ENCODE measurements at regions not wholly inside any gene's neighbourhood (a gene's known extent, or its start where the extent isn't known, plus 50 kb on each side); places are given as distances from the start of the nearest gene placed in this dataset.
"Not testable (repeated sequence)": the region's sequence is repeated elsewhere in the genome, so short reads cannot be mapped to it uniquely, and the experiment has no call there.

GRCh38 chr14:83974647-83975163, 1555.2 kb upstream of the FLRT2 start:
- Histone ChIP-seq H3K9me3 (no peaks in the 10 kb centered on the region), H3K4me3 (no peak overlapping the region), H3K36me3 (no peaks in the 10 kb centered on the region), H3K27ac (no peak overlapping the region), H3K4me1 (peaks cover 0 to 5% (median 1%) of the 10 kb centered on the region in 4 donors), H3K27me3 (no peaks in the 10 kb centered on the region)
- intact Hi-C loops (cut with DNase I; ENCODE audit: low total_unique reads) (no loop called here), in situ Hi-C loops (cut with MboI; ENCODE audit: low pct_ligation_motif_present in 1 of 4, low pct_unique_long_range_greater_than_20kb in 1 of 4, low sequenced_read_pairs in 3 of 4) (no loop called here)
- TF ChIP-seq POLR2A (IDR thresholded peaks at IDR 0.05) (no peak), EP300 (IDR thresholded peaks at IDR 0.05; ENCODE audit: low read depth) (no peak), POLR2AphosphoS5 (IDR thresholded peaks at IDR 0.05) (no peak), CTCF (IDR thresholded peaks at IDR 0.05) (no peak)
- DNase-seq = no peak
- 65 to 67% methylated on average over 5 of the region's 5 CpGs for WGBS, 2 donors (ENCODE audit: low coverage in 1 of 2)

GRCh38 chr14:83975435-83975834, 1554.5 kb upstream of the FLRT2 start:
- peak overlapping the region in 1 of 4 donors; percentile 10 for H3K27ac ChIP-seq
- in situ Hi-C loops (cut with MboI; ENCODE audit: low pct_ligation_motif_present in 1 of 4, low pct_unique_long_range_greater_than_20kb in 1 of 4, low sequenced_read_pairs in 3 of 4) (no loop called here), intact Hi-C loops (cut with DNase I; ENCODE audit: low total_unique reads) (no loop called here)
- H3K4me1 ChIP-seq = peaks cover 0 to 5% (median 1%) of the 10 kb centered on the region in 4 donors
- 45 to 56% methylated on average over 2 of the region's 2 CpGs for WGBS, 2 donors (ENCODE audit: low coverage in 1 of 2)
- TF ChIP-seq POLR2AphosphoS5 (IDR thresholded peaks at IDR 0.05) = no peak
- no peak for TF ChIP-seq CTCF (IDR thresholded peaks at IDR 0.05)
- no peak for TF ChIP-seq POLR2A (IDR thresholded peaks at IDR 0.05)
- TF ChIP-seq EP300 (IDR thresholded peaks at IDR 0.05; ENCODE audit: low read depth) = no peak
- no peak for DNase-seq
- no peaks in the 10 kb centered on the region for H3K9me3 ChIP-seq
- no peaks in the 10 kb centered on the region for H3K27me3 ChIP-seq
- no peaks in the 10 kb centered on the region for H3K36me3 ChIP-seq
- H3K4me3 ChIP-seq = no peak overlapping the region

- Histone ChIP-seq H3K27me3 (no peaks in the 10 kb centered on the region), H3K4me1 (peaks cover 0 to 5% (median 1%) of the 10 kb centered on the region in 4 donors), H3K36me3 (no peaks in the 10 kb centered on the region), H3K27ac (peak overlapping the region in 3 of 4 donors; percentile 9 to 10 (median 10)), H3K4me3 (no peak overlapping the region), H3K9me3 (no peaks in the 10 kb centered on the region)
- in situ Hi-C loops (cut with MboI; ENCODE audit: low pct_ligation_motif_present in 1 of 4, low pct_unique_long_range_greater_than_20kb in 1 of 4, low sequenced_read_pairs in 3 of 4) = no loop called here
- no peak for DNase-seq
- WGBS, 2 donors (ENCODE audit: low coverage in 1 of 2) = 25 to 56% methylated on average over 2 to 7 of the region's 7 CpGs
- TF ChIP-seq POLR2A (IDR thresholded peaks at IDR 0.05) (no peak), EP300 (IDR thresholded peaks at IDR 0.05; ENCODE audit: low read depth) (no peak), CTCF (IDR thresholded peaks at IDR 0.05) (no peak), POLR2AphosphoS5 (IDR thresholded peaks at IDR 0.05) (peak; percentile 64 to 82 (median 74))
- intact Hi-C loops (cut with DNase I; ENCODE audit: low total_unique reads) = no loop called here
Observed at GRCh38 chr14:83975841-83976770, 1553.8 kb upstream of the FLRT2 start.

GRCh38 chr14:83977583-83977982, 1552.4 kb upstream of the FLRT2 start:
- 52 to 77% methylated on average over 5 of the region's 5 CpGs for WGBS, 2 donors (ENCODE audit: low coverage in 1 of 2)
- Histone ChIP-seq H3K27me3 (no peaks in the 10 kb centered on the region), H3K9me3 (no peaks in the 10 kb centered on the region), H3K27ac (no peak overlapping the region), H3K4me1 (peaks cover 0 to 5% (median 1%) of the 10 kb centered on the region in 4 donors), H3K36me3 (no peaks in the 10 kb centered on the region), H3K4me3 (no peak overlapping the region)
- no peak for TF ChIP-seq POLR2A (IDR thresholded peaks at IDR 0.05)
- TF ChIP-seq CTCF (IDR thresholded peaks at IDR 0.05) = no peak
- no peak for TF ChIP-seq POLR2AphosphoS5 (IDR thresholded peaks at IDR 0.05)
- TF ChIP-seq EP300 (IDR thresholded peaks at IDR 0.05; ENCODE audit: low read depth) = no peak
- no peak for DNase-seq
- intact Hi-C loops (cut with DNase I; ENCODE audit: low total_unique reads) = no loop called here
- in situ Hi-C loops (cut with MboI; ENCODE audit: low pct_ligation_motif_present in 1 of 4, low pct_unique_long_range_greater_than_20kb in 1 of 4, low sequenced_read_pairs in 3 of 4) = no loop called here

- H3K27ac ChIP-seq; H3K4me1 ChIP-seq; H3K36me3 ChIP-seq; H3K27me3 ChIP-seq; H3K9me3 ChIP-seq; H3K4me3 ChIP-seq; in situ Hi-C loops (cut with MboI; ENCODE audit: low pct_ligation_motif_present in 1 of 4, low pct_unique_long_range_greater_than_20kb in 1 of 4, low sequenced_read_pairs in 3 of 4); intact Hi-C loops (cut with DNase I; ENCODE audit: low total_unique reads); DNase-seq: not testable (repeated sequence)
- 79 to 80% methylated on average over 3 of the region's 3 CpGs for WGBS, 2 donors (ENCODE audit: low coverage in 1 of 2)
Observed at GRCh38 chr14:83981676-83982258, 1548.2 kb upstream of the FLRT2 start.

Measured in transverse colon (tissue), 4 donors.